Panc1 (cell line): ENCODE measurements at regions not wholly inside any gene's neighbourhood (a gene's known extent, or its start where the extent isn't known, plus 50 kb on each side); places are given as distances from the start of the nearest gene placed in this dataset.

ENCODE experiments used
- ATAC-seq: fragments of 200-7000 bp; cut with Tn5 transposase; 2 replicates; pipeline ENCODE4 v1.9.1; 2020; ENCODE audit warnings: mild to moderate bottlenecking, moderate library complexity
- BruUV-seq: library from RNA; stranded (reverse); fragments of 400-500 nt; replicated peaks from 2 replicates; lab custom pipeline; 2021; lab: Mats Ljungman, UMichigan
- CTCF ChIA-PET: fragments of 300-600 bp; sonication (Branson Sonifier 250); formaldehyde crosslinking; loops from one replicate; lab custom pipeline; 2022; ENCODE audit warnings: antibody characterized with exemption; lab: Charles Lee
- POLR2A ChIA-PET: fragments of 300-600 bp; sonication (Branson Sonifier 250); formaldehyde crosslinking; loops from one replicate; lab custom pipeline; 2022; ENCODE audit warnings: antibody characterized with exemption; lab: Charles Lee
- DNase-seq: peaks from one replicate; pipeline ENCODE4 v3.0.0-alpha.2; 2010; ENCODE audit warnings: low read depth, low spot score
- H3K27ac ChIP-seq: 2 replicates; pipeline ENCODE4 v1.5.1; 2011; ENCODE audit warnings: mild to moderate bottlenecking, low read length, inconsistent platforms
- H3K27me3 ChIP-seq: fragments of 200-500 bp; sonication (Bioruptor generic); 2 replicates; pipeline ENCODE4 v1.6.0; 2014; ENCODE audit warnings: low read length, inconsistent platforms; ENCODE audit not compliant: control insufficient read depth, insufficient read depth
- H3K36me3 ChIP-seq: fragments of 200-500 bp; sonication (Bioruptor generic); 2 replicates; pipeline ENCODE4 v1.5.1; 2014; ENCODE audit warnings: inconsistent platforms, mild to moderate bottlenecking, low read length, moderate library complexity; ENCODE audit not compliant: control insufficient read depth, insufficient read depth
- H3K4me1 ChIP-seq: 2 replicates; pipeline ENCODE4 v1.5.1; 2011; ENCODE audit warnings: inconsistent platforms, mild to moderate bottlenecking, low read length, moderate library complexity; ENCODE audit not compliant: control insufficient read depth, insufficient read depth
- H3K4me3 ChIP-seq, 2 experiments: 2 replicates each; pipeline ENCODE4 v1.5.1; 2011 to 2012; ENCODE audit warnings: low read depth in 2 of 2, low read length in 2 of 2, mild to moderate bottlenecking in 2 of 2, inconsistent platforms in 1 of 2, moderate library complexity in 1 of 2
- H3K9me3 ChIP-seq: fragments of 200-500 bp; sonication (Bioruptor generic); 2 replicates; pipeline ENCODE4 v1.5.1; 2014; ENCODE audit warnings: low read depth, mild to moderate bottlenecking, inconsistent platforms, low read length, moderate library complexity; ENCODE audit not compliant: control insufficient read depth, insufficient read depth
- POLR2AphosphoS5 ChIP-seq: IDR thresholded peaks from 2 replicates; pipeline ENCODE4 v1.6.1; 2012; ENCODE audit warnings: mild to moderate bottlenecking, low read depth, low read length, moderate library complexity
- SIN3A ChIP-seq: IDR thresholded peaks from 2 replicates; pipeline ENCODE4 v1.6.1; 2012; ENCODE audit warnings: low read depth, mild to moderate bottlenecking, low read length, moderate library complexity, borderline replicate concordance; ENCODE audit not compliant: insufficient read depth
- TCF7L2 ChIP-seq: IDR thresholded peaks from 2 replicates; pipeline ENCODE4 v1.6.1; 2011; ENCODE audit warnings: mild to moderate bottlenecking, low read depth, low read length, inconsistent platforms
- in situ Hi-C: cut with HindIII; loops from 2 replicates; pipeline ENCODE4 v1.10.0; 2016; ENCODE audit warnings: low sequenced_read_pairs, low pct_unique_long_range_greater_than_20kb
- intact Hi-C: fragments of 100-400 bp; cut with micrococcal nuclease; formaldehyde crosslinking; loops from one replicate; pipeline ENCODE4 v1.10.0; 2022; ENCODE audit not compliant: unreplicated experiment
- TF ChIP-seq, protein P1 (sequence below), 2 experiments: IDR thresholded peaks; 2 replicates each; pipeline ENCODE4 v1.6.1; 2011 to 2012; ENCODE audit warnings: low read depth in 2 of 2, control low read depth in 1 of 2, low read length in 1 of 2, mild to moderate bottlenecking in 1 of 2, moderate library complexity in 1 of 2; ENCODE audit not compliant: insufficient read depth in 1 of 2
- TF ChIP-seq, protein P2 (sequence below): fragments of 450-650 bp; IDR thresholded peaks from 2 replicates; pipeline ENCODE4 v1.5.1; 2017; ENCODE audit warnings: mild to moderate bottlenecking

DNA sequence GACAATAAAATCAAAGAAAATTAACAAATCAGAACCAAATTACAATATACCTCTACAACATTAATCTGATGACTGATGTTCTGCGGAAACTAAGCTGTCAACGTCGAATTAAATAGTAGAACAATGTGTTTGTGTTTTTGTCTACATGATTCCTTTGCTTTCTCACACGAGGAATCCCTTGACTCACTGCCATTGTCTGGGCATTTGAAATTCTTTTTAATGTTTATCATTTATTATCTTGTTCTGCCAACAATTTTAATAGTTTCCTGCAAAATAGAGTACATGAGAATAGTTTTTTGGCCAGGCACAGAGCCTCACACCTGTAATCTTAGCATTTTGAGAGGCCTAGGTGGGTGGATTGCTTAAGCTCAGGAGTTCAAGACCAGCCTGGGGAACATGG is 76.6 kb upstream of the KRAS start:
- no peak for TF ChIP-seq SIN3A
- no peak for TF ChIP-seq POLR2AphosphoS5
- TF ChIP-seq, protein P1, sequence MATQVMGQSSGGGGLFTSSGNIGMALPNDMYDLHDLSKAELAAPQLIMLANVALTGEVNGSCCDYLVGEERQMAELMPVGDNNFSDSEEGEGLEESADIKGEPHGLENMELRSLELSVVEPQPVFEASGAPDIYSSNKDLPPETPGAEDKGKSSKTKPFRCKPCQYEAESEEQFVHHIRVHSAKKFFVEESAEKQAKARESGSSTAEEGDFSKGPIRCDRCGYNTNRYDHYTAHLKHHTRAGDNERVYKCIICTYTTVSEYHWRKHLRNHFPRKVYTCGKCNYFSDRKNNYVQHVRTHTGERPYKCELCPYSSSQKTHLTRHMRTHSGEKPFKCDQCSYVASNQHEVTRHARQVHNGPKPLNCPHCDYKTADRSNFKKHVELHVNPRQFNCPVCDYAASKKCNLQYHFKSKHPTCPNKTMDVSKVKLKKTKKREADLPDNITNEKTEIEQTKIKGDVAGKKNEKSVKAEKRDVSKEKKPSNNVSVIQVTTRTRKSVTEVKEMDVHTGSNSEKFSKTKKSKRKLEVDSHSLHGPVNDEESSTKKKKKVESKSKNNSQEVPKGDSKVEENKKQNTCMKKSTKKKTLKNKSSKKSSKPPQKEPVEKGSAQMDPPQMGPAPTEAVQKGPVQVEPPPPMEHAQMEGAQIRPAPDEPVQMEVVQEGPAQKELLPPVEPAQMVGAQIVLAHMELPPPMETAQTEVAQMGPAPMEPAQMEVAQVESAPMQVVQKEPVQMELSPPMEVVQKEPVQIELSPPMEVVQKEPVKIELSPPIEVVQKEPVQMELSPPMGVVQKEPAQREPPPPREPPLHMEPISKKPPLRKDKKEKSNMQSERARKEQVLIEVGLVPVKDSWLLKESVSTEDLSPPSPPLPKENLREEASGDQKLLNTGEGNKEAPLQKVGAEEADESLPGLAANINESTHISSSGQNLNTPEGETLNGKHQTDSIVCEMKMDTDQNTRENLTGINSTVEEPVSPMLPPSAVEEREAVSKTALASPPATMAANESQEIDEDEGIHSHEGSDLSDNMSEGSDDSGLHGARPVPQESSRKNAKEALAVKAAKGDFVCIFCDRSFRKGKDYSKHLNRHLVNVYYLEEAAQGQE (IDR thresholded peaks at IDR 0.05; ENCODE audit: insufficient read depth in 1 of 2, low read depth in 2 of 2, low read length in 1 of 2): no peak
- TF ChIP-seq, protein P2, sequence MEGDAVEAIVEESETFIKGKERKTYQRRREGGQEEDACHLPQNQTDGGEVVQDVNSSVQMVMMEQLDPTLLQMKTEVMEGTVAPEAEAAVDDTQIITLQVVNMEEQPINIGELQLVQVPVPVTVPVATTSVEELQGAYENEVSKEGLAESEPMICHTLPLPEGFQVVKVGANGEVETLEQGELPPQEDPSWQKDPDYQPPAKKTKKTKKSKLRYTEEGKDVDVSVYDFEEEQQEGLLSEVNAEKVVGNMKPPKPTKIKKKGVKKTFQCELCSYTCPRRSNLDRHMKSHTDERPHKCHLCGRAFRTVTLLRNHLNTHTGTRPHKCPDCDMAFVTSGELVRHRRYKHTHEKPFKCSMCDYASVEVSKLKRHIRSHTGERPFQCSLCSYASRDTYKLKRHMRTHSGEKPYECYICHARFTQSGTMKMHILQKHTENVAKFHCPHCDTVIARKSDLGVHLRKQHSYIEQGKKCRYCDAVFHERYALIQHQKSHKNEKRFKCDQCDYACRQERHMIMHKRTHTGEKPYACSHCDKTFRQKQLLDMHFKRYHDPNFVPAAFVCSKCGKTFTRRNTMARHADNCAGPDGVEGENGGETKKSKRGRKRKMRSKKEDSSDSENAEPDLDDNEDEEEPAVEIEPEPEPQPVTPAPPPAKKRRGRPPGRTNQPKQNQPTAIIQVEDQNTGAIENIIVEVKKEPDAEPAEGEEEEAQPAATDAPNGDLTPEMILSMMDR: no peak
- no peak for TF ChIP-seq TCF7L2
- Histone ChIP-seq H3K4me1 (0 out of 2 replicates have a peak, but pooled peaks cover 2% of the 10 kb centered on the region), H3K9me3 (no peaks in the 10 kb centered on the region), H3K27me3 (peaks cover 24% of the 10 kb centered on the region), H3K36me3 (no peaks in the 10 kb centered on the region), H3K27ac (no peak overlapping the region), H3K4me3 (no peak overlapping the region)
- DNase-seq: no peak
- no peak for ATAC-seq
- intact Hi-C loops: no loop called here
- in situ Hi-C loops: no loop called here
- POLR2A ChIA-PET: no interaction called here
- BruUV-seq: no TSS peak
- CTCF ChIA-PET: no interaction called here

DNA sequence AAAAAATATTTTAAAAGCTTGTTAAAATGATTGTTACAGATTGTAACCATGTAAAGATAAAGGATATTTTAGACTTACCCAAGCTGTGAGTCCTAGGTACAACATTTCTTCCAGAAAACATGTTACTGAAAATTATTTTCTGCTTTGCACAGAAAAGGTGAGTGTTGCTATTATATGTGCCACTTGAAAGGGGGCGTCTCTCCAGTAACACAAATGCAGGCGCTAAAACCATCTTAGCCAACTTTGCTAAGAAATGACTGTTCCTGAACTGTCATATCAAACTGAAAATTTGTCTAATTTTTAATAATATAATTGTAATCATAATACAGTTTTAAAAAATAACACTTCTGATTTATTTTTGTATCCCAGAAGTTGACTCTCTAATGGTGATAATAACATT is 75.6 kb upstream of the KRAS start:
- POLR2A ChIA-PET: interaction anchor here (0.7 kb wide), 1 partner anchor 66 kb away, joined by 3 read pairs; no protein-coding TSS in a partner anchor
- Histone ChIP-seq H3K4me1 (0 out of 2 replicates have a peak, but pooled peaks cover 2% of the 10 kb centered on the region), H3K27me3 (peaks cover 29% of the 10 kb centered on the region), H3K4me3 (no peak overlapping the region), H3K9me3 (no peaks in the 10 kb centered on the region), H3K27ac (no peak overlapping the region), H3K36me3 (no peaks in the 10 kb centered on the region)
- intact Hi-C loops: no loop called here
- TF ChIP-seq TCF7L2: no peak
- TF ChIP-seq, protein P1 (IDR thresholded peaks at IDR 0.05; ENCODE audit: insufficient read depth in 1 of 2, low read depth in 2 of 2, low read length in 1 of 2): no peak
- CTCF ChIA-PET: no interaction called here
- ATAC-seq (no peak), DNase-seq (no peak)
- BruUV-seq: no TSS peak
- in situ Hi-C loops: no loop called here
